NB4 (cell line): ENCODE measurements at regions not wholly inside any gene's neighbourhood (a gene's known extent, or its start where the extent isn't known, plus 50 kb on each side); places are given as distances from the start of the nearest gene placed in this dataset.

Experiments used
- POLR2A ChIP-seq: IDR thresholded peaks from 2 replicates; pipeline ENCODE4 v1.6.1; 2011; ENCODE audit warnings: mild to moderate bottlenecking; ENCODE audit not compliant: insufficient read length; ENCODE audit errors: extremely low read depth
- TF ChIP-seq, protein P1 (sequence below): IDR thresholded peaks from one replicate; pipeline ENCODE4 v1.5.1; 2012; ENCODE audit warnings: low read depth, low read length

- TF ChIP-seq, protein P1, sequence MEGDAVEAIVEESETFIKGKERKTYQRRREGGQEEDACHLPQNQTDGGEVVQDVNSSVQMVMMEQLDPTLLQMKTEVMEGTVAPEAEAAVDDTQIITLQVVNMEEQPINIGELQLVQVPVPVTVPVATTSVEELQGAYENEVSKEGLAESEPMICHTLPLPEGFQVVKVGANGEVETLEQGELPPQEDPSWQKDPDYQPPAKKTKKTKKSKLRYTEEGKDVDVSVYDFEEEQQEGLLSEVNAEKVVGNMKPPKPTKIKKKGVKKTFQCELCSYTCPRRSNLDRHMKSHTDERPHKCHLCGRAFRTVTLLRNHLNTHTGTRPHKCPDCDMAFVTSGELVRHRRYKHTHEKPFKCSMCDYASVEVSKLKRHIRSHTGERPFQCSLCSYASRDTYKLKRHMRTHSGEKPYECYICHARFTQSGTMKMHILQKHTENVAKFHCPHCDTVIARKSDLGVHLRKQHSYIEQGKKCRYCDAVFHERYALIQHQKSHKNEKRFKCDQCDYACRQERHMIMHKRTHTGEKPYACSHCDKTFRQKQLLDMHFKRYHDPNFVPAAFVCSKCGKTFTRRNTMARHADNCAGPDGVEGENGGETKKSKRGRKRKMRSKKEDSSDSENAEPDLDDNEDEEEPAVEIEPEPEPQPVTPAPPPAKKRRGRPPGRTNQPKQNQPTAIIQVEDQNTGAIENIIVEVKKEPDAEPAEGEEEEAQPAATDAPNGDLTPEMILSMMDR = no peak
- TF ChIP-seq POLR2A = no peak
These were observed 411.7 kb downstream of the DMAC1 start for GRCh38 chr9:7387840-7388239.
